HG03342 (cell line): ENCODE measurements at regions not wholly inside any gene's neighbourhood (a gene's known extent, or its start where the extent isn't known, plus 50 kb on each side); places are given as distances from the start of the nearest gene placed in this dataset.

Experiments used
- ATAC-seq: cut with Tn5 transposase; IDR thresholded peaks from one replicate; pipeline ENCODE4 v1.9.1; 2021; ENCODE audit warnings: mild to moderate bottlenecking, moderate library complexity; ENCODE audit not compliant: unreplicated experiment

DNA sequence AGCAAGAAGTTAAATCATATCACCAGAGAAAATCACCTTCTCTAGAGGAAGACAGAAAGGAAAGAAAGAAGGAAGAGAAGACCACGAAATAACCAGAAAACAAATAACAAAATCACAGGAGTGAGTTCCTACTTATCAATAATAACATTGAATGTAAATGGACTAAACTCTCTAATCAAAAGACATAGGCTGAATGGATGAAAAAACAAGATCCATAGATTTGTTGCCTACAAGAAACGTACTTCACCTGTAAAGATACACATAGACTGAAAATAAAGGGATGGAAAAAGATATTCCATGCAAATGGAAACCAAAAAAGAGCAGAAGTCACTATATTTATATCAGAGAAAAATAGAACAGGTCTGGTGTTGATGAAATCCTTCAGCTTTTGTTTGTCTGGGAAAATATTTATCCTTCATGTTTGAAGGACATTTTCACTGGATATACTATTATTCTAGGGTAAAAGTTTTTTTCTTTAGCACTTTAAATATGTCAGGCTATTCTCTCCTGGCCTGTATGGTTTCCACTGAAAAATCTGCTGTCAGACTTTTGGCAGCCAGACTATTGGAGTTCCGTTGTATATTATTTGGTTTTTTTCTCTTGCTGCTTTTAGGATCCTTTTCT, 202.5 kb upstream of the DUSP10 start:
- no peak for ATAC-seq

DNA sequence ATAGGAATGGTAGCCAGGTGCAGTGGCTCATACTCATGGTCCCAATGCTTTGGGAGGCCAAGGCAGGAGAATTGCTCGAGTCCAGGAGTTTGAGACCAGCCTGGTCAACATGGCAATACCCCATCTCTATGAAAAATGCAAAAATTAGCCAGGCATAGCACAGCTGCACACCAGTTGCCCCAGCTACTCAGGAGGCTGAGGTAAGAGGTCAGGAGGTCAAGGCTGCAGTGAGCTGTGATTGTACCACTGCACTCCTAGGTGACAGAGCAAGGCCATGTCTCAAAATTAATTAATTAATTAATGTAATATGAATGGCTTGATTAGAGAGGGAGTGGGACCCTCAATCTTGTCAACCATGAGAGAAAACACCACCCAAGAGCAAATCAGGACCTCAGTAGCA, 198.7 kb upstream of the DUSP10 start:
- ATAC-seq = no peak

DNA sequence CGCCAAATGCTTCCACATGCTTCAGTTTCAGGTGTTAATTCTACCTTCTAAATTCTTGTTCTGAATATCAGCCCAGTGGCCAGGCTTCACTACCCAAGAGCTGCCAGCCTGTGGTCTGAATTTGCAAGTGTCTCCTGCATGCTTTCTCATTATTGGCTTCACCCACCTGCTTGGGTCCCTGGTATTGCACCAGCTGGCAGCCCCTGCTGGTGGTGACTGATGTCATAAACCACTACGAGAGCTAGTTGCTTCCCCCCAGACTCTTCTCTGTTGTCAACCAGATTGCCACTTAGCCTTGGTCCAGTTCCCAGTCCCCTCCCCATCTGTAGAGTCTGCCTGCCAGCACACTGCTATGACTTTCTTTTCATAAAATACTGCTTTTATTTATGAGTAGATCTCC, 197.7 kb upstream of the DUSP10 start:
- ATAC-seq = peak; percentile 79

DNA sequence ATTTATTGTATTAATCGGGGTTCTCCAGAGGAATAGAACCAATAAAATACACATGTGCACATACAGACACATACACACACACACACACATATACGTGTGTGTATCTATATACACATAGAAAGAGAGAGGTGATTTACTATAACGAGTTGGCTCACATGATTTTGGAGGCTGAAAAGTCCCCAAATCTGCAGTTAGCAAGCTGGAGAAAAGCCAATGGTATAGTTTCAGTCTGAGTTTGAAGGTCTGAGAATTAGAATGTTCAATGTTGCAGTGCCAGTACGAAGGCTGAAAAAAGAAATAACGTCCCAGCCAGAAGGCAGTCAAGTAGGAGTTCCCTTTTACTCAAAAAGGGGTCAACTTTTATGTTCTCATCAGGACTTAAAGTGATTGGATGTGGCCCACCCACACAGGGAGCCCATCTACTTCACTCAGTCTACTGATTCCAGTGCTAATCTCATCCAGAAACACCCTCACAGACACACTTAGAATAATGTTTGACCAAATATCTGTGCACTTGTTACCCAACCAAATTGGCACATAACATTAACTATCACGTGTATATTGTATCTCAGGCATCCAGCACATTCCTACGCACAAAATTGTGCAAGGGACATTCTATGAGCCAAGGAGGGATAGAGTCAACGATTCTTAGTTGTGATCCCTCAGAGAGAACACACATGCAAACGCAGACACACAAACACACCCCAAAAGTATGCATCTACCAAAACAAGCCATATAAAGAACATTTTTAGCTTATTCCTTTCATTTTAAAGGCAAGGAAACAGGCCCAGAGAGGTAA, 195.5 kb upstream of the DUSP10 start:
- no peak for ATAC-seq

DNA sequence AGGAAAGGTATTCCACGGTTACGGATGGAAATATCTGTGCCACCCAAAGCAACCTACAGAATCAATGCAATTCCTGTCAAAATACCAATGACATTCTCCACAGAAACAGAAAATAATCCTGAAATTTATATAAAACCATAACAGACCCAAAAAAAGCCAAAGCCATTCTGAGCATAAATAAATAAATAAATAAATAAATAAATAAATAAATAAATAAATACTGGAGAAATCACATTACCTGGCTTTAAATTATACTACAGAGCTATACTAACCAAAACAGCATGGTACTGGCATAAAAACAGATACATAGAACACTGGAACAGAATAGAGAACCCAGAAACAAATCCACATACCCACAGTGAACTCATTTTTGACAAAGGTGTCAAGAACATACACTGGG, 191.9 kb upstream of the DUSP10 start:
- no peak for ATAC-seq

DNA sequence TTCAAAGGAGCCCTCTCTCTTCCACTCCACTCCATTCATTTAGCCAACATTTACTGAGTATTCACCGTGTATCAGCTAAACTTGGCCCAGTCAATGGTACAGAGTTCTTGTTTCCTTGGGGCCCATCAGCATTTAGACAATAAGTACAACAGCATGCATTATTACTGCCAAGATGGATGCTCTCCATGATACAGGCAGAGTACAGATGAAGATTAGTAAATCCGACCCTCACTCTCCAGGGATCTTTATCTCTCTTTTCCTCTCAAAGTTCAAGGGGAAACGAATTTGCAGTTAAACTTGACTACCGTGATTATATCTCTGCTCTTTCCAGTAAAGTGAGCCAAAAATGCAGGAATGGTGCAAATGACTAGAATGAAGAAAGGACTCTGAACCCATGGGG, 184.6 kb upstream of the DUSP10 start:
- no peak for ATAC-seq

DNA sequence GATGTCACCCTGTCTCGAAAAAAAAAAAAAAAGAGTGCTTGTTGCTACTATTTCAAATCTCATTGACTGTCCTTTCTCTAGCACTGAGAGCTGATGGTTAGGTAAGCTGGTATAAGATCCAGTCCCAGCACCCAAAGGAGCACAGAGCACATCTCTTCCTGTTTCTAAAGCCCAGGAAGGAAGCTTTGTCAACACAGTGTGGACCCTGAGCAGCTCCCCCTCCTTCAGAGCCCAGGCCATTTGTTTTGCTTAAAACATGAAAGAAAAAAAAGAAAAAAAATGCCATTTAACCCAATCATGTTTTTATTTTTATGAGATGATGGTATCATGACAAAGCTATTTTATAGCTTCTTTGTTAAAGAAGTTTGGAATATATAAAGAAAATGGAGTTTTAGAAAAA, 184.1 kb upstream of the DUSP10 start:
- no peak for ATAC-seq

DNA sequence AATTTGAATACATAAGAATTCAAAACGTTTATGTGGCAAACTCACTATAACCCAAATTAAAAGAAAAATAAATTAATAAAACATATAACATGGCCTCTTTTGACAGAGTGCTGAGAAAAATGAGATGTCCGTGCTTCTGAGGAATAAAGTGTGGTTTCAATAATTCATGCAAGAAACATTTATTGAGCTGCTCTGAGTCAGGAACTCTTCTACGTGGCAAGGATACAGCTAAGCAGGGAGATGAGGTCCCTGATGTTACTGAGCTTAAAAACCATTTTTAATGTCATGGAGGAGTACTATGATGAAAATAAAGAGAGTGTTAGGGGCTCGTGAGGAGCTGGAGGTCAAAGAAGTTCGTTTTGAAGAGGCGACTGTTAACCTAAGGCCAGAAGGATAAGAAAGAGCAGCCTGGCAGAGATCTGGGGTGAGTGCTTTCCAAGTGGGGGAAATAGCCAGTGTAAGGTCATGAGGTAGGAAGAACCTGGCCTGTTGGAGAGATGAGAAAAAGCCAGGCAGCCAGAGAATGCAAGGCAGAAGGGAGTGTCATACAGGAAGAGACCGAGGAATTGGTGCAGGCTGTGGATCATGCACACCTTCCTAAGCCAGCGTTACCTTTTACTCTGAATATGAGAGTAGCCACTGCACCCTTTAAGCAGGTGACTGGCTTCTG, 182.2 kb upstream of the DUSP10 start:
- ATAC-seq = no peak

DNA sequence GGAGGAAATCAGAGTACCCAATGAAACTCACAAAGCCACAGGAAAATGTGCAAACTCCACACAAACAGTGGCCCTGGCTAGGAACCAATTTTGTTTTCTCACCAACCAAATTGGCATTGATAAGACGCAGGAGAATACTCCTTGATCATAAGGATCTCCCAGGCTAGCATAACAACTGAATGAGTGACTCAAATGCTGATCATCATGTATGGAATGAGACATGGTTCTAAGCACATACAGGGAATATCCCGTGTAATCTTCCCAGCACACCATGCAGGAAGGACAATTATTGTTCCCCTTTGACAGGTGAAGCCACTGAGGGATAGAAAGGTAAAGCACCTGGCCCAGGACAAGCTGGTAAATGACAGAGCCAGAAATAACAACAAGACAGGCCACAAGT, 180.0 kb upstream of the DUSP10 start:
- no peak for ATAC-seq

DNA sequence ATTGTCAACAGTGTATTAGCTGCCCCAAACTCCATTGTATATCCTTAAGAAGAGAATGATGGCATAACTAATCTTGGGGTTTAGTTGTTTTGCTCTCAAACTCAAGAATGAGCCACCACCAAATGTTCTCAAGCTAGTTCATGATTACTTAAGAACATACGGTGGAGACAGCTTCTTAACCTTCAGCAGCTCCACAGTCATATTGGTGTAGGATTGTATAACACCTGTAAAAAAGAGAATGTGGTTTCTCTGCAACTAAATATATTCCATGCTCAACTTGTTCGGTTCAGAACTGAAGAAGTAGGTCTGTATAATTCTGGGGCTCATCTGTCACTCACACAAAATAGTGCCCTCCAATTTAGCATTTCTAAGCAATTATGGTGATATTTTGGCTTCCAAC, 177.9 kb upstream of the DUSP10 start:
- ATAC-seq = no peak

DNA sequence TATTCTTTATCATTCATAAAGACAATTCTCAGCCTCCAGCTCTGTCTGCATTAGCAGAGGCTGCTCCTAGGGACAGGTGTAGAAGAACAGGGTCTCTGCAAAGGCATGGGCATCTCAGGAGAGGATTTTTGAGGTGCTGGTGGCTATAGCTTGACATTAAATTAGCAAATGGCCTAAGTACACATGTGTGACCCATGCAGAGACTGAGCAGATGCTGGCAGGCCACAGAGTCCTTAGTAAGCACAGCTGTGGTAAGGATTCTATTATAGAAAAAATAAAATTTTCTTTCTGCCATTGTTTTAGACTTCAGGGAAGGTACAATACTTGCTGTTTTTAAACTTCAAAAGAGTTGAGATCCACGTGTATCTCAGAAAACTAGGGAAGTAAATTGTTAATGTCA, 177.5 kb upstream of the DUSP10 start:
- no peak for ATAC-seq

DNA sequence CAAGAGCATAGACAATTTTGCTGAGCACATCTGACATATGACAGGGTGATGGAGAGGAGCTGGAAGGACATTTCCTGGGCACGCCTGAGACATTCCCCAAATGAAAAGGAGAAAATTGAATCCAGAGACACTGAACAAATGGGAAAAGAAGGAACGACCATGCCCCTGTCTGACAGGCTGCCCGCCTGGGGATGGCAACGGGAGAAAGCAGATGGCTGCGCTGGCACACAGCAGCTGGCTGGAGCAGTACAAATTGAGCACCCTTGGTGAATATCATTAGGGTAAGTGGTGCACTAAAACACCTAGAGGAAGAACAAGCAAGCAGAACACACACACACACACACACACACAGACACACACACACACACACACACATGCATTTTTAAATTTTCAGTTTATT, 174.3 kb upstream of the DUSP10 start:
- no peak for ATAC-seq

DNA sequence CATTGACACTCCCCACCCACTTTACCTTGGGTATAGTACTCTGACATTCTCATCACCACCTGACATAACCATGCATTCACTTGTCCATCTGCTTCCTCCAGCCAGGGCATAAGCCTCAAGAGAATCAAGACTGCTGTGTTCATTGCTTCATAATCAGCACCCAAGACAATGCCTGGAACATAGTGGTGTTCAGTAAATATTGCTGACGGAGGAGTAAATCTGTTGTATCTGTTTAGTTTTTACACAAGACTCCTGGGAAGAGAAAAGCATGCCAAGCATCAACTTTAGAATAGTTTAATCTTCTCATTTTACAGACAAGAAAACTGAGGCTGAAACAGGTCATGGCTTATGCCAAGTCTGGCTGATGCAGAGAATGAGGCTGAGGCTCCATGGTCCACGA, 173.9 kb upstream of the DUSP10 start:
- no peak for ATAC-seq

DNA sequence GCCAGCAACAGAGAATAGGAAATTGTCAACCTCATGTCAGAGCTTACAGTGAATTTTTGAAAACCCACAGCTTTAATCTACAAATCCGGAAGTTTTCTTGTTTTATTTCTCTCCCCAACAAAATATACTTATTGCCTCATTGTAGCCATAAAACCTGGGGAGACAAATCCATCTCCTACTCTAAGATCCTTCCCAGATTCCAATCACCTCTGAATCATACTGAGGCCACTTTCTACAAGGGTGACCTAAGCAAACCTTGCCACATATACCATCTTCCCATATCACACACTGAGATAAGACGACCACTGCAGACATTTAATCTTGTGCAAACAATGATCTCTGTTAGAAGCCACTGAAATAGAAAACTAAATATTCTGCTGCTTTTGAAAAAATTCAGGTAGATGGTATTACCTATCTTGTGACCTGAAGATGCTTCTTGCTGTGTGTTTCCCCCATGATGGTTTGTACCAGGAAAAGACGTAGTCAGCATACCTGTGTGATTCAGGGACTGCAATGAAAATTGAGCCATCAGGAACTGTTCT, 171.5 kb upstream of the DUSP10 start:
- no peak for ATAC-seq

DNA sequence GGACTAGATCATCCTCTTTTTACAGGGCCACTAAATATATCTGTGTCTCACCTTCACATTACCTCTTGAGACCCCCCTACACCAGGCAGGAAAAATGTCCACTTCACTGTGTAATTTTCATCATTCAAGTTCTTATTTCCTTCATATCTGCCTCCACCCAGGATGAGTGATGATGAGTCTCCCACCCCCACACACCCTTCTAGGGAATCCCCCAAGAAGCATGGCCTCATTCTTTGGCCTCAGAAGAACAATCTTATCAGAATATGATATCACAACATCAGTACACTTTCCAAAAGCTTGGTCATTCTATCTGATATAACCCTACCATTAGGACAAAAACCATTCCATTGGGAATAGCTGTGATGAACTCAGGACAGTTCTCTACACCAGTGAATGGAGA, 170.3 kb upstream of the DUSP10 start:
- ATAC-seq = no peak

DNA sequence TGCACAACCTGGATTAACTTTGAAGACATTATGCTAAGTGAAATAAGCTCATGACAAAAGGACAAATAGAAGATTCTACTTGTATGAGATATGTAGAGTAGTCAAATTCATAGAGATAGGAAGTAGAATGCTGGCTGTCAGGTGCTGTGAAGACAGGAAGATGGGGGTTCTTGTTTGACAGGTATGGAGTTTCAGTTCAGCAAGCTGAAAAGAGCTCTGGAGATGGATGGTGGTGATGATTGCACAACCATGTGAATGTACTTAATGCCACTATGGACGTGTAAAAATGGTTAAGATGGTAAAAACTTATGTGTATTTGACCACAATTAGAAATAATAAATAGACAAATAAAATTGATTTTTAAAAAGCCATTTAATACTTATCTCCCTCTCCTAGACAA, 169.8 kb upstream of the DUSP10 start:
- ATAC-seq = no peak

DNA sequence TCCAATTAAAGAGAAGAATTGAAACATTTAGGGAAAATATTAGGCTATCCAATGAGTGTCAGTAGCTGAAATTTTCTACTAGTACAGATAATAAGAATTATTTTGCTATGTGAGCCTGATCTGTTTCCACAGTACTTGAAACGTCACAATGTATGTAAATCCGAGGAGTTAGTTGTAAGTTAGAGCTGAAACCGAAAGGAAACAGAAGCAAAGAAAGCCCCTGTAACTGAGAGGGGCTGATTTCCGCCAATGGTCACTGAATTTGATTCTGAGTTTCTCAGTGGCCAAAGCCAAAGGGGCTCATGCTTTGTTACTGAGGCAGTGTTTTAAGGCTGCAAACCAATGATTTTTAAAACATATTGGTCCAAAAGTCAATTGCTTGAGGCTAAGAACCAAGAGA, 168.3 kb upstream of the DUSP10 start:
- ATAC-seq = peak; percentile 78

DNA sequence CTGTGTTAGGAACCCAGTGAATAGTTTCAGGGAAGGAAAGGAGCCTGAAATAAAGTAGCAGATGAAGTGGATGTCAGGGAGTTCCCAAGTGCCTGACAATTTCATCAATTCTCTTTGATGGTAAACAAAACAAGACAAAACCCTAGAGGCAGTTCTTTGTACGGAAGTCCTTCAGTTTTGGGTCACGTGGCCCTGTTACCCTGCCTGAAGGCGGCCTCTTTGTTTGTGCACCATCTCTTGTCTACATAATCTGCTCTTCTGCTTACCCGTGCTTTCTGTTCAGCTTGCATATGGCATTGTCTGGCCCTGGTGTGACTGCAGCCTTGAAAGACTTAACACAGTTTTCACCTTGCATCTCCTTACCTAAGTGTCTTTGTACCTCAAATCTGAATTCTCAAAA, 166.7 kb upstream of the DUSP10 start:
- ATAC-seq = no peak

DNA sequence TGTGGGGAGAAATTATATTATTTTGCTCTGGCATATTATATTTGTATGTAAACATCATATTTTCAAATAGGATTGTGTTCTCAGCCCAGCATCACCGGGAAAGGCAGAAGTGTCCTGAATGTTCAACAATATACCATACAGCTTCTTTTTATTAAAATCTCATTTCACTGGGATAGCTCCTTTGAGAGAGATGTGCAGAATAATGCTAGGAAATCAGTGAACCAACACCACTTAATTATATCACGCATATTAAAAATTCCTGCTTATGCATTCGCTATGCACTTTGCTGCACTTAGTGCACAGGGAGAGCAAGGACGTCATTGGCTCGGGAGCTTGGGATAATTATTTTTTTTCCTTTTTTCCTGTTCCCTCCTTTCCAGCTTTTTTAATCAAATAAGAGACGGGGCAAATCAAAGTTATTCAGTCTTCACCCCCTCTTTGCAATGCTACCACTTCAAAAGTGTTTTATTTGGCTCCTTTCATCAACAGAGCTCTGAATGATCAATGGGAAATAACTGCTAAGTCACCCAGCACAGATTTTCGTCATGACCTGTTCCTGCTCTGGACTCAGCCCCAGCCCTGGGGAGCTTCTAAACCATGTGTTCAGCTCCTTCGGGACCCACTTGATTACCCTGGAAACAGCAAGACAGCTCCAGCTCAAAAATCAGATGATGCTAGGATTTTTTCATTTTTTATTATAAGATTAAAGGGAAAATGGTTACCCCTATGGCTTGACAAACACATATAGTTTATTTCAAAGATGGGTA, 165.5 kb upstream of the DUSP10 start:
- no peak for ATAC-seq

DNA sequence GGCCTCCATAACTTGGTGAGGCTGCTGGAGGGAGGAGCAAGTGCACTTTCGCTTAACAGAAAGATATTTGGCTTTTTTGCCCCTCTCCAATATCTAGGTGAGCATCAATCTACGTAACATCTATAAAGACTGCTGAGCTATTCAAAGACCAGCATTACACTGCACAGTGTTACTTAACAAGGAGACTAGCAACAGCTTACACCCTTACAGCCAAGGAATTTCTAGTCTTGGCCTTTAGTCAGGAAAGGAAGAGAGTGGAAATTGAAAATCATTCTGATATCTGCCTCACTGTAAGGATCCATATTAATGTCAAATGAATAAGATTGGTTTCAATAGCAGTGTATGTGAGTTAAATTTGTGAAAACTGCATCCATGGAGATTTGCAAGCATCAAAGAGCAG, 163.9 kb upstream of the DUSP10 start:
- no peak for ATAC-seq

DNA sequence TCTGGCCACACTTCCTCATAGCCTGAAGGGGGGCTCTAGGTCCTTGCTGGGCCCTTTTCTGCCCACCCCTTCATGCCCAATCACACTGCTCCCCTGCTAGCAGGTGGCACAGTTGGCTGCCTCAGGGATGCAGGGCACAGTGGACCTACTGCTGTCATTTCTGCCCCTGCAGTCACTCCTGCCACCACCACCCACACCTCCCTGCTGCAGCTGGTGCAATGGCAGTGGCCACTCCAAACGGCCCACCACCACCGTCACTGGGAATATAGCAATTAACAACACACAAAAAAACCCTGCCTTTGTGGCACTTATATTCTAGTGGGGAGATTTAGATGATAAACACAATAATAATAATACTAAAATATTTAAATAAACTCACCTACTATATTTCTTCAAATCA, 162.4 kb upstream of the DUSP10 start:
- ATAC-seq = no peak
